Activated CD8-positive, alpha-beta T cell treated with anti-CD3 and anti-CD28 coated beads for 36 hours (primary cell): ENCODE measurements at regions not wholly inside any gene's neighbourhood (a gene's known extent, or its start where the extent isn't known, plus 50 kb on each side); places are given as distances from the start of the nearest gene placed in this dataset.

Source experiments
- ATAC-seq: fragments of 200-7000 bp; cut with Tn5 transposase; one replicate; pipeline ENCODE4 v1.10.0; 2021; ENCODE audit warnings: mild to moderate bottlenecking, moderate library complexity
- CTCF ChIA-PET: fragments of 350-600 bp; sonication (Branson Sonifier 250); formaldehyde crosslinking; loops from one replicate; lab custom pipeline; 2021; ENCODE audit warnings: antibody characterized with exemption; lab: Charles Lee
- POLR2A ChIA-PET: fragments of 350-600 bp; sonication (Branson Sonifier 250); formaldehyde crosslinking; loops from one replicate; lab custom pipeline; 2021; ENCODE audit warnings: antibody characterized with exemption; lab: Charles Lee
- DNase-seq: peaks from one replicate; pipeline ENCODE4 v3.0.0-alpha.2; 2020
- H3K27ac Mint-ChIP-seq: one replicate; pipeline ENCODE4 v1.8.0; 2021; ENCODE audit warnings: mild to moderate bottlenecking, mixed read lengths
- H3K27me3 Mint-ChIP-seq: one replicate; pipeline ENCODE4 v1.8.0; 2021; ENCODE audit warnings: mixed read lengths
- H3K36me3 Mint-ChIP-seq: one replicate; pipeline ENCODE4 v1.8.0; 2021; ENCODE audit warnings: low read depth, mixed read lengths
- H3K4me1 Mint-ChIP-seq: one replicate; pipeline ENCODE4 v1.8.0; 2021; ENCODE audit warnings: low read depth, mixed read lengths
- H3K4me3 Mint-ChIP-seq: one replicate; pipeline ENCODE4 v1.8.0; 2021; ENCODE audit warnings: mild to moderate bottlenecking, moderate library complexity, mixed read lengths
- H3K9me3 Mint-ChIP-seq: one replicate; pipeline ENCODE4 v1.8.0; 2021; ENCODE audit warnings: mixed read lengths
- CTCF ChIP-seq: fragments of 200-600 bp; IDR thresholded peaks from one replicate; pipeline ENCODE4 v1.8.0; 2022; ENCODE audit warnings: antibody characterized with exemption, mild to moderate bottlenecking
- intact Hi-C: fragments of 100-400 bp; cut with micrococcal nuclease; formaldehyde crosslinking; loops from one replicate; pipeline ENCODE4 v1.10.0; 2022

DNA sequence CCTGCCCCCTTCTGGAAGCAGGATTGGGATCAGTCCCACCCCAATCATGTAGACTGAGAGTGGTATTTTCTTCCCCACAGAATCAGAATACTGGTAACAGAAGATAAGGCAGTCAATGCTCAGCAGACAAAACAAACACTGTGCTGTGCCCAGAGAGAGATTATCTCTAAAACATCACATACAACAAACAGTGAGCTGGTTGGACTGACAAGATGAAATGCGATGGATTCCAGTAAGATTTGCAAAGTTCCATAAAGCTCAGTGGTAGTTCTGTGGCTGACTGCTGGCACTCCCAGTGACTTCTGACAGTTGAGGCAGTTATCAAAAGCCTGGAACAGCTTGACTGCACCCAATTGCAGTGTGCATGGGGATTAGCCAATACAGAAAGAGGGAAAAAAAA, 311.5 kb upstream of the MGAT5 start:
- no peak for ATAC-seq
- POLR2A ChIA-PET, result no interaction called here

DNA sequence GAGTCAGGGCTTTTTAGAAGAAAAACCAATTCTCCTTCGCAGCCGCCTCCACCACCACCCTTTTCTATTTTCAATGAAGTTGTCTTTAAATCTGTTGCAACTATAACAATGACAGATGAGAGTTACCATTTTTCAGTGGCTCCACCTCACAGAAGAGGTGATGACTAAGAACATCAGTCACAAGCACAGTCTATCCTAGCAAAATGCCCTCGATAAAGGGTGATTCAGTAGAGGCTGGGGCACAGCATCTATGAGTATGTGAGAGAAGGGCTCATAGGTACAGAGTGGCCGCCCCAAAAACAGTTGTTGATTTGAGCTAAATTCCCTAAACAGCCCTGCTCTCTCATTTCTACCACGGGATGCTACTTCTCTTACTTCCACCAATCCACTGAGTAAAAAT, 310.8 kb upstream of the MGAT5 start:
- TF ChIP-seq CTCF, result no peak
- DNase-seq (no peak), ATAC-seq (no peak)
- no peak overlapping the region for H3K4me3 Mint-ChIP-seq
- intact Hi-C loops, result no loop called here
- H3K9me3 Mint-ChIP-seq, result no peaks in the 10 kb centered on the region
- ChIA-PET CTCF (no interaction called here), POLR2A (no interaction called here)
- H3K27me3 Mint-ChIP-seq, result peaks cover 2% of the 10 kb centered on the region
- H3K27ac Mint-ChIP-seq, result no peak overlapping the region
- H3K36me3 Mint-ChIP-seq, result no peaks in the 10 kb centered on the region
- no peaks in the 10 kb centered on the region for H3K4me1 Mint-ChIP-seq

More for the DNA sequence above, 311.5 kb upstream of the MGAT5 start:
- Mint-ChIP-seq H3K27me3 (peaks cover 2% of the 10 kb centered on the region), H3K27ac (no peak overlapping the region), H3K4me1 (no peaks in the 10 kb centered on the region), H3K9me3 (no peaks in the 10 kb centered on the region), H3K36me3 (no peaks in the 10 kb centered on the region), H3K4me3 (no peak overlapping the region)
- intact Hi-C loops, result no loop called here
- DNase-seq, result no peak
- no peak for TF ChIP-seq CTCF
- CTCF ChIA-PET, result no interaction called here

DNA sequence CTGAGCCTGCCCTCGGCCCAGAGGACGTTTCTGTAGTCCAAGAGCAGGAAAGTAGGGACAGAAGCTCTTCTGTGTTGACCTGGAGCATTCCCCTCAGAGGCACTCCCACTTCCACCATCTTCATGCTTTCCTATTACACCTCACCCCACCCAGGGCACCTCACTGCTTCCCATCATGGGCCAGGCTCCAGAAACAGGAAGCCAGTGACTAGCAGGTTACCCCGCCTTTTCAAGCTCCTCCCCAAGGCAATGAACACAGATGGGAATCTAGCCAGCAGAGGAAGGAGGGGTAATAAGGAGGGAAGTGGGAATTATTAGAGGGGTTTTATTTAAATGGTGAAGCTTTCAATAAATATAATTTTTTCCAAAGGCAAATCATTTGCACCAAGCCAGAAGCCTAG, 308.8 kb upstream of the MGAT5 start:
- no peak overlapping the region for H3K4me3 Mint-ChIP-seq
- H3K9me3 Mint-ChIP-seq, result no peaks in the 10 kb centered on the region
- POLR2A ChIA-PET, result interaction anchor here (0.5 kb wide), 1 partner anchor 496 kb away, joined by 5 read pairs; no protein-coding TSS in a partner anchor
- no peak for TF ChIP-seq CTCF
- peaks cover 2% of the 10 kb centered on the region for H3K27me3 Mint-ChIP-seq
- H3K27ac Mint-ChIP-seq, result no peak overlapping the region
- DNase-seq, result no peak
- H3K4me1 Mint-ChIP-seq, result no peaks in the 10 kb centered on the region
- no peaks in the 10 kb centered on the region for H3K36me3 Mint-ChIP-seq
- intact Hi-C loops, result no loop called here
- CTCF ChIA-PET, result no interaction called here
- no peak for ATAC-seq

DNA sequence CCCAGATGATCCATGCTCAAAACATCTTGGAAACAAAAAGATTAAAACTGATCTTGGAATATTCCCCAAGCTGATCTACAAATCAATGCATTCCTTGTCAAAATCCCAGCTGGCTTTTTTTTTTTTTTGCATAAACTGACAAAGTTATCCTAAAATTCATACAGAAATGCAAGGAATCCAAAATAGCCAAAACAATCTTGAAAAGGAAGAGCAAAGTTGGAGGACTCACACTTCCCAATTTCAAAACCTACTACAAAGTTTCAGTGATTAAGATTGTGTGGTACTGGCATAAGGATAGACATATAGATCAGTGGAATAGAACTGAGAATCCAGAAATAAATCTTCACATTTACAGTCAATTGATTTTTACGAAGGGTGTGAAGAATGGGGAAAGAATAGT, 306.8 kb upstream of the MGAT5 start:
- ChIA-PET POLR2A (no interaction called here), CTCF (no interaction called here)
- H3K27me3 Mint-ChIP-seq, result peaks cover 2% of the 10 kb centered on the region
- H3K9me3 Mint-ChIP-seq, result no peaks in the 10 kb centered on the region
- H3K4me3 Mint-ChIP-seq, result no peak overlapping the region
- TF ChIP-seq CTCF, result no peak
- no peak overlapping the region for H3K27ac Mint-ChIP-seq
- no peak for ATAC-seq
- H3K4me1 Mint-ChIP-seq, result no peaks in the 10 kb centered on the region
- intact Hi-C loops, result no loop called here
- no peak for DNase-seq
- H3K36me3 Mint-ChIP-seq, result no peaks in the 10 kb centered on the region

DNA sequence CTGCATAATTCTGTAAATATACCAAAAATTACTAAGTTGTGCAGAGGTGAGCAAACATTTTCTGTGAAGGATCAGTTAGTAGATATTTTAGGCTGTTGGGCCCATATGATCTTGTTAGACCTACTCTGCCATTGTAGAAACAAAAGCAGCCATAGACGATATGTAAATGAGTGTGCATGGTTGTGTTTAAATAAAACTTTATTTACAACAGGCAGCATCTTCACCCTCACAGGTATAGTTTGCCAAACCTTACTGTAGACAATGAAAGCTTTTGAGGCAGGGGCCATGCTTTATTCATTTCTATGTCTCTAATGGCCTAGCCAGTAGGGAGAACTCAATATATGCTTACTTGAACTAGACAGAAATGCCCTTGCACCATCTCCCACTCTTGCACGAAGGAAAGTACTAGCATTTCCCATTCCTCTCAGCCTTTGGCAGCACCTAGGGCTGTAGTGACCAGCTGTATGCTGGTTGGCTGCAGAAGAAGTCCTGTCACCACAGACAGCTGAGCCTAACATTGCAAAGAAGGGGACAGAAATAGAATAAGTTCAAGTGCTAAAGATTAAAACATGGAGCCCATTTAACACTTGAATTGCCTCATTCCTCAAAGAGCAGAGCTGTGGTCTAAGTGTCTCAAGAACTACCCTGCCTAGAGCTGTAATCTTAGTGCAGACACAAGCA, 305.1 kb upstream of the MGAT5 start:
- no peak for TF ChIP-seq CTCF
- Mint-ChIP-seq H3K27me3 (no peaks in the 10 kb centered on the region), H3K4me3 (no peak overlapping the region), H3K27ac (no peak overlapping the region), H3K36me3 (no peaks in the 10 kb centered on the region), H3K9me3 (no peaks in the 10 kb centered on the region), H3K4me1 (no peaks in the 10 kb centered on the region)
- DNase-seq, result no peak
- no peak for ATAC-seq
- ChIA-PET CTCF (interaction anchor here (1.1 kb wide), 1 partner anchor 20 kb away, joined by 3 read pairs; no protein-coding TSS in a partner anchor), POLR2A (no interaction called here)
- intact Hi-C loops, result no loop called here
